Body of pancreas (tissue), 4 donors: ENCODE measurements at regions not wholly inside any gene's neighbourhood (a gene's known extent, or its start where the extent isn't known, plus 50 kb on each side); places are given as distances from the start of the nearest gene placed in this dataset.

Experiments
- ATAC-seq: fragments of 150-250 bp; one replicate; pipeline ENCODE4 v1.9.1; 2016
- DNase-seq, 4 donors: peaks; one replicate each; pipeline ENCODE4 v3.0.0-alpha.2; 2019
- H3K27ac ChIP-seq, 4 donors: fragments of 200-600 bp; sonication (generic); 1 replicate in 3 of 4; 2 replicates in 1 of 4; pipeline versions ENCODE4 v1.5.1 to v1.6.1; 2016 to 2019; ENCODE audit warnings: mild to moderate bottlenecking in 1 of 4, mixed read lengths in 1 of 4, moderate library complexity in 1 of 4
- H3K27me3 ChIP-seq, 2 donors: fragments of 200-600 bp; sonication (generic); one replicate each; pipeline ENCODE4 v1.6.0; 2016; ENCODE audit warnings: mild to moderate bottlenecking in 1 of 2
- H3K36me3 ChIP-seq, 2 donors: fragments of 200-600 bp; sonication (generic); replicated peaks in 1 of 2; 2 replicates each; pipeline ENCODE4 v1.5.1; 2016; ENCODE audit warnings: low read depth in 2 of 2; ENCODE audit not compliant: insufficient read depth in 1 of 2
- H3K4me1 ChIP-seq: fragments of 200-600 bp; sonication (generic); one replicate; pipeline ENCODE4 v1.6.0; 2016
- H3K4me3 ChIP-seq, 2 donors: fragments of 200-600 bp; sonication (generic); 1 replicate in 1 of 2; 2 replicates in 1 of 2; pipeline ENCODE4 v1.5.1; 2016 to 2019
- H3K9me3 ChIP-seq, 3 donors: fragments of 200-600 bp; sonication (generic); 1 replicate in 2 of 3; 2 replicates in 1 of 3; pipeline ENCODE4 v1.5.1; 2016
- CTCF ChIP-seq, 7 experiments: fragments of 450-650 bp in 4 of 7; fragments of 200-600 bp in 3 of 7; sonication (generic) in 3 of 7; IDR thresholded peaks; one replicate each; pipeline ENCODE4 v1.5.1; 2016 to 2019; ENCODE audit warnings: antibody characterized with exemption in 7 of 7
- POLR2A ChIP-seq, 3 donors: fragments of 450-650 bp; IDR thresholded peaks; one replicate each; pipeline ENCODE4 v1.6.1; 2016; ENCODE audit warnings: antibody characterized with exemption in 3 of 3, mild to moderate bottlenecking in 2 of 3
- WGBS, 2 donors: methylation state at CpG; one replicate each; pipeline ENCODE4 v1.1.5; 2017; 5-methylcytosine and 5-hydroxymethylcytosine counted together
- intact Hi-C: fragments of 100-400 bp; cut with DNase I; formaldehyde crosslinking; loops from one replicate; pipeline ENCODE4 v1.15.1; 2023

GRCh38 chr3:76561494-76562236 is 478.2 kb upstream of the ROBO2 start:
- H3K4me1 ChIP-seq, result no peaks in the 10 kb centered on the region
- H3K27me3 ChIP-seq, result no peaks in the 10 kb centered on the region
- TF ChIP-seq CTCF (IDR thresholded peaks at IDR 0.05) (no peak), POLR2A (IDR thresholded peaks at IDR 0.05) (no peak)
- WGBS, 2 donors, result 35 to 54% methylated on average over 2 of the region's 2 CpGs
- DNase-seq (no peak), ATAC-seq (no peak)
- no peaks in the 10 kb centered on the region for H3K36me3 ChIP-seq
- H3K4me3 ChIP-seq, result no peak overlapping the region
- no peak overlapping the region for H3K27ac ChIP-seq
- H3K9me3 ChIP-seq, result no peaks in the 10 kb centered on the region
- intact Hi-C loops, result no loop called here

- no peak for DNase-seq
- WGBS, 2 donors, result 35 to 58% methylated on average over 5 of the region's 5 CpGs
- no peak overlapping the region for H3K4me3 ChIP-seq
- H3K27ac ChIP-seq, result no peak overlapping the region
- H3K36me3 ChIP-seq, result no peaks in the 10 kb centered on the region
- no peaks in the 10 kb centered on the region for H3K27me3 ChIP-seq
- no peak for ATAC-seq
- no peaks in the 10 kb centered on the region for H3K9me3 ChIP-seq
- H3K4me1 ChIP-seq, result no peaks in the 10 kb centered on the region
- TF ChIP-seq POLR2A (IDR thresholded peaks at IDR 0.05) (no peak), CTCF (IDR thresholded peaks at IDR 0.05) (no peak)
- intact Hi-C loops, result no loop called here
Observed at GRCh38 chr3:76565496-76566210, 474.2 kb upstream of the ROBO2 start.

GRCh38 chr3:76566211-76566534 is 473.7 kb upstream of the ROBO2 start:
- 62 to 74% methylated on average over 2 of the region's 2 CpGs for WGBS, 2 donors
- no peak for TF ChIP-seq CTCF (IDR thresholded peaks at IDR 0.05)
- TF ChIP-seq POLR2A (IDR thresholded peaks at IDR 0.05), result no peak
- no peak overlapping the region for H3K27ac ChIP-seq
- H3K9me3 ChIP-seq, result no peaks in the 10 kb centered on the region
- ATAC-seq, result no peak
- DNase-seq, result no peak
- no peaks in the 10 kb centered on the region for H3K27me3 ChIP-seq
- H3K36me3 ChIP-seq, result no peaks in the 10 kb centered on the region
- no peak overlapping the region for H3K4me3 ChIP-seq
- intact Hi-C loops, result no loop called here
- H3K4me1 ChIP-seq, result no peaks in the 10 kb centered on the region

- Histone ChIP-seq H3K4me3 (no peak overlapping the region), H3K36me3 (no peaks in the 10 kb centered on the region), H3K27me3 (no peaks in the 10 kb centered on the region), H3K9me3 (no peaks in the 10 kb centered on the region), H3K4me1 (no peaks in the 10 kb centered on the region), H3K27ac (no peak overlapping the region)
- intact Hi-C loops, result no loop called here
- TF ChIP-seq POLR2A (IDR thresholded peaks at IDR 0.05), result no peak
- TF ChIP-seq CTCF (IDR thresholded peaks at IDR 0.05), result no peak
- ATAC-seq (no peak), DNase-seq (no peak)
- WGBS, 2 donors, result 62 to 70% methylated on average over 4 of the region's 4 CpGs
Observed at GRCh38 chr3:76566904-76567303, 473.0 kb upstream of the ROBO2 start.
